Liver (tissue), 8 donors: ENCODE measurements at regions not wholly inside any gene's neighbourhood (a gene's known extent, or its start where the extent isn't known, plus 50 kb on each side); places are given as distances from the start of the nearest gene placed in this dataset.

Experiments used
- DNase-seq: peaks from one replicate; pipeline ENCODE4 v3.0.0-alpha.2; 2017; ENCODE audit warnings: low spot score
- H3K27ac ChIP-seq, 2 donors: one replicate each; pipeline ENCODE4 v1.7.0; 2013; ENCODE audit warnings: inconsistent platforms in 2 of 2, low read length in 2 of 2, control low read depth in 1 of 2, low read depth in 1 of 2, mild to moderate bottlenecking in 1 of 2
- H3K27me3 ChIP-seq, 4 donors: one replicate each; pipeline versions ENCODE4 v1.6.1 to v1.7.0; 2013; ENCODE audit warnings: low read length in 3 of 4, inconsistent platforms in 1 of 4, mild to moderate bottlenecking in 1 of 4, moderate library complexity in 1 of 4; ENCODE audit not compliant: control insufficient read depth in 4 of 4, insufficient read depth in 4 of 4
- H3K36me3 ChIP-seq, 4 donors: one replicate each; pipeline versions ENCODE4 v1.6.1 to v1.7.0; 2013; ENCODE audit warnings: low read length in 3 of 4, mild to moderate bottlenecking in 3 of 4, low read depth in 1 of 4, moderate library complexity in 1 of 4; ENCODE audit not compliant: control insufficient read depth in 4 of 4, insufficient read depth in 3 of 4
- H3K4me1 ChIP-seq, 4 donors: one replicate each; pipeline versions ENCODE4 v1.6.1 to v1.7.0; 2013; ENCODE audit warnings: low read length in 3 of 4, mild to moderate bottlenecking in 3 of 4, moderate library complexity in 1 of 4; ENCODE audit not compliant: control insufficient read depth in 4 of 4, insufficient read depth in 4 of 4
- H3K4me3 ChIP-seq, 3 donors: one replicate each; pipeline versions ENCODE4 v1.6.1 to v1.7.0; 2013; ENCODE audit warnings: low read length in 3 of 3, control low read depth in 1 of 3, low read depth in 1 of 3, mild to moderate bottlenecking in 1 of 3
- H3K9ac ChIP-seq, 2 donors: one replicate each; pipeline ENCODE4 v1.7.0; 2013; ENCODE audit warnings: low read length in 2 of 2, mild to moderate bottlenecking in 2 of 2, moderate library complexity in 2 of 2, control low read depth in 1 of 2, low read depth in 1 of 2
- H3K9me3 ChIP-seq, 4 donors: one replicate each; pipeline versions ENCODE4 v1.6.1 to v1.7.0; 2013; ENCODE audit warnings: low read length in 3 of 4; ENCODE audit not compliant: control insufficient read depth in 4 of 4
- ATF3 ChIP-seq: IDR thresholded peaks from 2 replicates; pipeline ENCODE4 v1.6.1; 2016; ENCODE audit warnings: antibody characterized with exemption
- CTCF ChIP-seq: fragments of 150-350 bp; IDR thresholded peaks from 2 replicates; pipeline ENCODE4 v1.5.1; 2017; ENCODE audit warnings: improper control_type of control experiment, low read depth, low read length; ENCODE audit not compliant: missing input control
- EGR1 ChIP-seq, 2 donors: IDR thresholded peaks; 2 replicates each; pipeline ENCODE4 v1.6.1; 2016 to 2018; ENCODE audit warnings: antibody characterized with exemption in 2 of 2, low read depth in 2 of 2
- FOXA1 ChIP-seq: IDR thresholded peaks from 2 replicates; pipeline ENCODE4 v1.6.1; 2016; ENCODE audit warnings: antibody characterized with exemption
- FOXA2 ChIP-seq: IDR thresholded peaks from 2 replicates; pipeline ENCODE4 v1.6.1; 2016; ENCODE audit warnings: antibody characterized with exemption
- GABPA ChIP-seq, 2 donors: IDR thresholded peaks in 1 of 2; conservative IDR thresholded peaks in 1 of 2; 2 replicates each; pipeline ENCODE4 v1.6.1; 2016; ENCODE audit warnings: antibody characterized with exemption in 2 of 2, mild to moderate bottlenecking in 1 of 2, moderate library complexity in 1 of 2
- HNF4A ChIP-seq, 2 donors: conservative IDR thresholded peaks; 2 replicates each; pipeline ENCODE4 v1.6.1; 2016; ENCODE audit warnings: antibody characterized with exemption in 2 of 2, mild to moderate bottlenecking in 2 of 2
- JUND ChIP-seq, 2 donors: IDR thresholded peaks; 2 replicates each; pipeline ENCODE4 v1.6.1; 2016; ENCODE audit warnings: antibody characterized with exemption in 2 of 2
- MAX ChIP-seq: IDR thresholded peaks from 2 replicates; pipeline ENCODE4 v1.6.1; 2016; ENCODE audit warnings: antibody characterized with exemption
- RAD21 ChIP-seq, 2 donors: IDR thresholded peaks; 2 replicates each; pipeline ENCODE4 v1.6.1; 2016; ENCODE audit warnings: antibody characterized with exemption in 2 of 2, mild to moderate bottlenecking in 2 of 2
- REST ChIP-seq: IDR thresholded peaks from 2 replicates; pipeline ENCODE4 v1.6.1; 2016; ENCODE audit warnings: antibody characterized with exemption, mild to moderate bottlenecking
- RXRA ChIP-seq, 2 donors: IDR thresholded peaks; 2 replicates each; pipeline ENCODE4 v1.6.1; 2017 to 2018; ENCODE audit warnings: antibody characterized with exemption in 2 of 2, mild to moderate bottlenecking in 1 of 2
- SP1 ChIP-seq: IDR thresholded peaks from 2 replicates; pipeline ENCODE4 v1.6.1; 2018; ENCODE audit warnings: antibody characterized with exemption, mild to moderate bottlenecking
- TAF1 ChIP-seq: conservative IDR thresholded peaks from 2 replicates; pipeline ENCODE4 v1.6.1; 2016; ENCODE audit warnings: antibody characterized with exemption, mild to moderate bottlenecking
- YY1 ChIP-seq: IDR thresholded peaks from 2 replicates; pipeline ENCODE4 v1.6.1; 2016; ENCODE audit warnings: antibody characterized with exemption, mild to moderate bottlenecking
- ZBTB33 ChIP-seq: IDR thresholded peaks from 2 replicates; pipeline ENCODE4 v1.6.1; 2016; ENCODE audit warnings: antibody characterized with exemption
- WGBS: extraction: QIAGEN DNeasy Blood & Tissue Kit; methylation state at CpG from one replicate; pipeline ENCODE4 v1.1.7; 2013; 5-methylcytosine and 5-hydroxymethylcytosine counted together
- donor health status: healthy.
- donor health status: healthy.
- donor health status: healthy.
- donor health status: healthy.
- donor health status: healthy.

- H3K4me1 ChIP-seq = no peaks in the 10 kb centered on the region
- no peaks in the 10 kb centered on the region for H3K9me3 ChIP-seq
- no peaks in the 10 kb centered on the region for H3K27me3 ChIP-seq
- H3K27ac ChIP-seq = no peak overlapping the region
- TF ChIP-seq JUND (IDR thresholded peaks at IDR 0.05) = no peak
- no peak for TF ChIP-seq REST
- no peak for TF ChIP-seq CTCF
- TF ChIP-seq FOXA2 = no peak
- no peak for TF ChIP-seq EGR1 (IDR thresholded peaks at IDR 0.05; ENCODE audit: low read depth in 2 of 2)
- TF ChIP-seq YY1 = no peak
- no peak for TF ChIP-seq ZBTB33
- no peak for TF ChIP-seq RAD21 (IDR thresholded peaks at IDR 0.05)
- no peak for TF ChIP-seq ATF3
- no peak for TF ChIP-seq TAF1
- TF ChIP-seq GABPA (IDR thresholded peaks at IDR 0.05 in 1 of 2, conservative IDR thresholded peaks at IDR 0.05 in 1 of 2) = no peak
- no peak for TF ChIP-seq HNF4A (conservative IDR thresholded peaks at IDR 0.05)
- no peak for TF ChIP-seq MAX
- TF ChIP-seq FOXA1 = no peak
- no peak for TF ChIP-seq RXRA (IDR thresholded peaks at IDR 0.05)
- H3K4me3 ChIP-seq = no peak overlapping the region
- WGBS = 34% methylated on average over 3 of the region's 3 CpGs
- H3K36me3 ChIP-seq = no peaks in the 10 kb centered on the region
- no peak overlapping the region for H3K9ac ChIP-seq
- DNase-seq = no peak
Observed at GRCh38 chr2:156702541-156702940, 266.4 kb downstream of the GPD2 start.

GRCh38 chr2:156703642-156704041, 267.5 kb downstream of the GPD2 start:
- TF ChIP-seq YY1 (no peak), SP1 (no peak), RAD21 (IDR thresholded peaks at IDR 0.05) (no peak), ATF3 (no peak), TAF1 (no peak), EGR1 (IDR thresholded peaks at IDR 0.05; ENCODE audit: low read depth in 2 of 2) (no peak)
- Histone ChIP-seq H3K36me3 (no peaks in the 10 kb centered on the region), H3K9me3 (no peaks in the 10 kb centered on the region), H3K9ac (no peak overlapping the region), H3K27me3 (no peaks in the 10 kb centered on the region), H3K4me3 (no peak overlapping the region), H3K27ac (no peak overlapping the region), H3K4me1 (no peaks in the 10 kb centered on the region)
- no peak for DNase-seq
- WGBS = 72% methylated on average over 6 of the region's 6 CpGs
